B cell (primary cell): ENCODE measurements at regions not wholly inside any gene's neighbourhood (a gene's known extent, or its start where the extent isn't known, plus 50 kb on each side); places are given as distances from the start of the nearest gene placed in this dataset.

Experiments used
- EZH2 ChIP-seq: IDR thresholded peaks from 2 replicates; pipeline ENCODE4 v1.6.1; 2012; ENCODE audit warnings: borderline replicate concordance, low read depth, mild to moderate bottlenecking, moderate library complexity, low read length; ENCODE audit not compliant: insufficient read depth, poor library complexity, severe bottlenecking
- TF ChIP-seq, protein P1 (sequence below): fragments of 200-600 bp; IDR thresholded peaks from one replicate; pipeline ENCODE4 v1.8.0; 2022; ENCODE audit warnings: antibody characterized with exemption, mild to moderate bottlenecking

DNA sequence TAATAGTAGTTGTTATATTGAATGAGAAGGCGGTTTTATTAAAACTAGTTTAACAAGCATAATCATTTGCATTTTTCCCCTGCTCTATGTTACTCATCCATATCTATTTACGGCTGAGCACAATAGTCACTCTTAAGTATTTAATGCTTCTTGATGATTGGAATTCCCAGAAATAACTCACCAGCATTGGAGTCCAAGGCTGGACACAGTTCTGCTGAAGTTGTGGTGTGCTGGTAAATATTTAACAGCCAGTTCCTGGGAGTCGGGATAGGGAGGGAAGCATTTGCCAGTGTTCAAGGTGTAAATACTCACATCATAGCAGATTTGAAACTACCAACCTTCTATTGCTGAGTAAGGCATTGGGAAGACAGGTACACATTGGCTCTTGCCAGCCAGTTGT is 315.1 kb downstream of the MTX2 start:
- TF ChIP-seq, protein P1, sequence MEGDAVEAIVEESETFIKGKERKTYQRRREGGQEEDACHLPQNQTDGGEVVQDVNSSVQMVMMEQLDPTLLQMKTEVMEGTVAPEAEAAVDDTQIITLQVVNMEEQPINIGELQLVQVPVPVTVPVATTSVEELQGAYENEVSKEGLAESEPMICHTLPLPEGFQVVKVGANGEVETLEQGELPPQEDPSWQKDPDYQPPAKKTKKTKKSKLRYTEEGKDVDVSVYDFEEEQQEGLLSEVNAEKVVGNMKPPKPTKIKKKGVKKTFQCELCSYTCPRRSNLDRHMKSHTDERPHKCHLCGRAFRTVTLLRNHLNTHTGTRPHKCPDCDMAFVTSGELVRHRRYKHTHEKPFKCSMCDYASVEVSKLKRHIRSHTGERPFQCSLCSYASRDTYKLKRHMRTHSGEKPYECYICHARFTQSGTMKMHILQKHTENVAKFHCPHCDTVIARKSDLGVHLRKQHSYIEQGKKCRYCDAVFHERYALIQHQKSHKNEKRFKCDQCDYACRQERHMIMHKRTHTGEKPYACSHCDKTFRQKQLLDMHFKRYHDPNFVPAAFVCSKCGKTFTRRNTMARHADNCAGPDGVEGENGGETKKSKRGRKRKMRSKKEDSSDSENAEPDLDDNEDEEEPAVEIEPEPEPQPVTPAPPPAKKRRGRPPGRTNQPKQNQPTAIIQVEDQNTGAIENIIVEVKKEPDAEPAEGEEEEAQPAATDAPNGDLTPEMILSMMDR: no peak
- no peak for TF ChIP-seq EZH2
